Activated CD8-positive, alpha-beta memory T cell treated with anti-CD3 and anti-CD28 coated beads for 24 hours (primary cell): ENCODE measurements at regions not wholly inside any gene's neighbourhood (a gene's known extent, or its start where the extent isn't known, plus 50 kb on each side); places are given as distances from the start of the nearest gene placed in this dataset.
"Not testable (repeated sequence)": the region's sequence is repeated elsewhere in the genome, so short reads cannot be mapped to it uniquely, and the experiment has no call there.

Experiments
- DNase-seq: peaks from one replicate; pipeline ENCODE4 v3.0.0-alpha.2; 2020

DNA sequence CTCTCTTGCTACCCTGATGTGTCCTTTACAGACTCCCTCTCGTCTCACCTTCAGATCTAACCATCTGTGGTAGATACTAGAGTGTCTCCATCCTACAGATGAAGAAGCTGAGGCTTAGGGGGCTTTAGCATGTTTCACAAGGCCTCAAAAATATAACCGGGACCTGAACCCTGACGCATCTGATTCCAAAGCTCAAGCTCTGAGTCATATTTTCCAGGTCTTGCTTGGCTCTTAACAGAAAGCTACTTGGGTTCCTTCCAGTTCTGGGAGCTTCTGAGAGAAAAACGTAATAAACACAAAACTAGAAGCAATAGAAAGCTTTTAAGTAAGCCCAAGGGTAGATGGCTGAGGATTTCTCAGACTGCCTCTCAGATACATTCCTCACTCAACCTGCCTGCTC, 224.3 kb upstream of the EEF2KMT start:
- no peak for DNase-seq

DNA sequence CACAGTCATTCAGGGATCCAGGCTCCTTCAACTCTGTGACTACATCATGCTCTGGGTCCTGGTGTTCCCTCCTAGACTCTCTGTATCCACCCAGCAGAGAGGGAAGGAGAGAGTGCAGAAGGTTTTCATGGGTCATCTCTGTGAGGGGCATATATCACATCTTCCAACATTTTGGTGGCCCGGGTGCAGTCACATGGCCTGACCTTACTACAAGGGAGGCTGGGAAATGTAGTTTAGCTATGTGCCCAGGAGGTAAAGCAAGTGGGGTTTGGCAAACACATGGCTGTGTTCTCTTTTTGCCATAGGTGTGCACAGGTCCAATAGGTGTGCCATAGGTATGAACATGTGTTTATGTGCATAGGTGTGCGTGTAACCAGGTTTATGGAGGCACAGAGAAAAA, 222.2 kb upstream of the EEF2KMT start:
- no peak for DNase-seq

DNA sequence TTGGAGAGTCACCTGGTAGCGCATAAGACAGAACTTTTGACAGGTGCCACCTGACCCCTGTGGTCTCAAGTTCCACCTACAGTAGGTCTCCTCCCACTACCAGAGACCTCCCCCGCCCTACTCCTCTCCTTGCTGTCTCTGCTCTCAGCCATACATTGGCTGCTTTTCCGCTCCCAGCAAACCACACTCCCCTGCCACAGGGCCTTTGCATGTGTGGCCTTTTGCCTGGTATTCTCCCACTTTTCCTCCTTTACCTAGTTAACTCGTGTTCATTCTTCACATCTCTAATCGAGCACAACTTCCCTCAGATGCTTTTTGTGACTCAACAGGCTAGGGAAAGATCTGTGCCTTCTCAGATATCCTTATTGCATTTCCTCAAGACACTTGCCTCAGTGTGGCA, 218.3 kb upstream of the EEF2KMT start:
- no peak for DNase-seq

DNA sequence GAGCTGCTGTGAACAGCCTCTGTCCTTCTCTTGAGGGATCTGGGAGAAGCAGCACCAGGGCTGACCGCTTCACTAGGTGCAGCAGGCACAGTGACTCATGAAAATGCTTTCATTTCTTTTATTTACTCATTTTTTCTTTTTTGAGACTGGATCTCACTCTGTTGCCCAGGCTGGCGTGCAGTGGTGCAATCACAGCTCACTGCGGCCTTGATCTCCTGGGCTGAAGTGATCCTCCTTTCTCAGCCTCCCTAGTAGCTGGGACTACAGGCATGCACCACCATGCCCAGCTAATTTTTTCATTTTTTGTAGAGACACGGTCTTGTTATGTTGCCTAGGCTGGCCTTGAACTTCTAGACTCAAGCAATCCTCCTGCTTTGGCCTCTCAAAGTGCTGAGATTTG, 216.8 kb upstream of the EEF2KMT start:
- no peak for DNase-seq

DNA sequence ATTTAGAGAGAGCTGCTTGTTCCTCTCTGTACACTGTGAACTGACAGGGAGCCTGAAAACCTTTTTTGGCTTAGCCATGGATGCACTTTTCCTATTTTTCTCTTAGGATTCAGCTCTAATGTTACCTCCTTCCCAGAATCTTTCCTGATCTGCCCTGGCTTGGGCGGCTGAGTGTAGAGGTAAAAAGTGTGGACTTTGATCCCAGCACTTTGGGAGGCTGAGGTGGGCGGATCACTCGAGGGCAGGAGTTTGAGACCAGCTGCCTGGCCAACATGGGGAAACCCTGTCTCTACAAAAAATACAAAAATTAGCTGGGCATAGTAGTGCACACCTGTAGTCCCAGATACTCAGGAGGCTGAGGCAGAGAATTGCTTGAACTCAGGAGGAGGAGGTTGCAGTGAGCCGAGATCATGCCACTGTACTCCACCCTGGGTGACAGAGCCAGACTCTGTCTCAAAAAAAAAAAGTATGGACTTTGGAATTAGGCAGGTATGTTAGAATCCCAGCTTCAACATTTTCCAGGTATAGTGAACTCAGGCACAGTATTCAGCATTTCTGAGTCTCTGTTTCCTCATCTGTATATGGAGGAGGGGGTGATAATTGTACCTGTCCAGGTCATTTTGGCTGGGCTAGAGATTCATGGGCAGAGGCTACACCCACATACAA, 212.5 kb upstream of the EEF2KMT start:
- DNase-seq: no peak

DNA sequence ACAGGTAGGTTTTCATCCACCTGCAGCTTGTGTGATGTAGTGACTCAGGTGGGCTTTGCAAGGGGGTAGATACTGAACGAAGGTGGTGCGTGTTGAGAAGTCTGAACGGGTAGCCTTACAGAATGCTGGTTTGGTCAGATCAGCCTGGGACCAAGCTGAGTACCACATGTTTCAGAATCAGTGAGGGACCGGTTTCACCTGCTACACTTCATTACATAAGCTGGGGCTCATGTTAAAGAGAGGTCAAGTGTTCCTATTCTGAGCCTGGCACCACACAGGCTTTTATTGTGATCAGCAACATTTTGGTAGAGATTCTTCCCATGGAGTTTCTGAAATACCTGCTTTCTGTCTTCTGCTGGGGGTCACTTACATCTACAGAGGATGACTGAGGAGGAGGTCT, 207.4 kb upstream of the EEF2KMT start:
- DNase-seq: no peak

DNA sequence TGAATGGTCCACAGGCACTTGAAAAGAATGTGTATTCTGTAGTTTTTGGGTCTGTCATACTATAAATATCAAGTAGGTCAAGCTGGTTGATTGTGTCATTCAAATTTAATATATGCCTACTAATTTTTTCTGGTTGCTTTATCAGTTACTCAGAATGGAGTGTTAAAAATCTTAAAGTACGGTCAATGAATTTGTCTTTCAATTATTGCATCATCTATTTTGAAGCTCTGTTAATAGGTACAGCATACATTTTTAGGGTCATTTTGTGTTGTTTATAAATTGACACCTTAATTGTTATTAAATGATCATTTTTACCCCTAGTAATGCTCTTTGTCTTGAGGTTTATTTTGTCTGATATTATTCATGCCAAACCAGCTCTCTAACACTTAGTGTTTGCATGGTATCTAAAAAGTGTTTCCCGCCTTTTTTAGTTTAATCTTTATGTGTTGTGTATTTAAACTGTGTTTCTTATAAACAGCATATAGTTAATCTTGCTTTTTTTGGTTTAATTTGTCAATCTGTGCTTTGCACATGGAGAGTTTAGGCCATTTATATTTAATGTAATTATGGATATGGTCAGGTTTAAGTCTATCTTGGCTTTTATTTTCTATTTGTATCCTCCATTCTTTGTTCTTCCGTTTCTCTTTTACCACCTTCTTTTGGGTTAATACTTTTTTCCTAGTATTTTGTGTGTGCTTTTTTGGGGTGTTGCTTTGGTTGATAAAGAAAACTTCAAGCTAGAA, 204.9 kb upstream of the EEF2KMT start:
- no peak for DNase-seq

DNA sequence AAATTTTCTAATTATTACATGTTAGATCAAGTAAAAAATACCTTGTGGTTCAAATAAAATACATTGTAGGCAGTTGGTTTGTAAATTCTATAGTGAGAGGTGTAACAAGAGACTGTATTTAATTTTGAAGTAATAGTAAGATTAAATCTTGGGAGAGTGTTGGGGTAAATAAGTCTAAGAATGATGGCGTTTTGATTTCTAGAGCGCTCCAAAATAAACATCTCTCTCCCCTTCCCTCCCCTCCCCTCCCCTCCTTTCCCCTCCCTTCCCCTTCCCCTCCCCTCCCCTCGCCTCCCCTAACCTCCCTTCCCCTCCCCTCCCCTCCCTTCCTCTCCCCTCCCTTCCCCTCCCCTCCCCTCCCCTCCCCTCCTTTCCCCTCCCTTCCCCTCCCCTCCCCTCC, 200.6 kb upstream of the EEF2KMT start:
- no peak for DNase-seq

DNA sequence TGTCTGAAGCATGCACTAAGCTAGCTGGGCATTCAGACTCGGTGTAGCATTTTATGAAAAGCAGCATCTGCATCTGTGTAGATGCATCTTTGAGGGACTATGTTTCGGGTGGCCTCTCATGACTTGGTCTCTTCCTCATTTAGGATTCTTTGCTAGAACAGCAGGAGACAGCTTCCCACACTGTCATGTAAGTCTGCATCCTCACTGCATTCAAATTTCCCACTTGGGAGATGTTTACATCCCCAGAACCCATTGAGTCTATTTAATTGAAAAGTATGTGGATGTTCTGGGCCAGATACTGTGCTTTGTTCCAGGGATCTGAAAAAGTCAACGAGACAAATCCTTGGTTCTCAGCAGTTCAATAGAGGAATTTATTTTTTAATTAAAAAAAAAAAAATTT, 198.6 kb upstream of the EEF2KMT start:
- DNase-seq: no peak

DNA sequence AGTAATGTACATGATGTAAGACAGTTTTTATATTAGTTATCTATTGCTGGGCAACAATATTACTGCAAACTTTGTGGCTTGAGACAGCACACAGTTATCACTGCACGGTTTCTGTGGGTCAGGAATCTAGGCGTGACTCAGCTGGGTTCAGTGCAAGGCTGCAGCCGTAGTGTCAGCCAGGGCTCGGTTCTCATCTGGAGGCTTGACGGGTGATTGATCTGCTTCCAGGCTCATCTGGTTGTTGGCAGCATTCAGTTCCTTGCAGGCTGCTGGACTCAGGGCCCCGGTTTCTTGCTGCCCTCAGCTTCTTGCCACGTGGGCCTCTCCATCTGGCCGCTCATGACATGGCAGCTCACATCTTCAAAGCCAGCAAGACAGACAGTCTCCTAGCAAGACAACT, 197.7 kb upstream of the EEF2KMT start:
- not testable (repeated sequence) for DNase-seq

DNA sequence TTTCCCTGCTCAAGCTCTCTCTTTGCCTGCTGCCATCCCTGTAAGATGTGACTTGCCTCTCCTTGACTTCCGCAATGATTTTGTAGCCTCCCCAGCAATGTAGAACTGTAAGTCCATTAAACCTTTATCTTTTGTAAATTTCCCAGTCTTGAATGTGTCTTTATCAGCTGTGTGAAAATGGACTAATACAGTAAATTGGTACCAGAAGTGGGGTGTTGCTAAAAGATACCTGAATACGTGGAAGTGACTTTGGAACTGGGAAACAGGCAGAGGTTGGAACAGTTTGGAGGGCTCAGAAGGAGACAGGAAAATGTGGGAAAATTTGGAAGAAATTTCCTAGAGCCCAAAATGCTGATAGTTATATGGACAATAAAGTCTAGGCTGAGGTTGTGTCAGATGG, 184.6 kb upstream of the EEF2KMT start:
- DNase-seq: not testable (repeated sequence)

DNA sequence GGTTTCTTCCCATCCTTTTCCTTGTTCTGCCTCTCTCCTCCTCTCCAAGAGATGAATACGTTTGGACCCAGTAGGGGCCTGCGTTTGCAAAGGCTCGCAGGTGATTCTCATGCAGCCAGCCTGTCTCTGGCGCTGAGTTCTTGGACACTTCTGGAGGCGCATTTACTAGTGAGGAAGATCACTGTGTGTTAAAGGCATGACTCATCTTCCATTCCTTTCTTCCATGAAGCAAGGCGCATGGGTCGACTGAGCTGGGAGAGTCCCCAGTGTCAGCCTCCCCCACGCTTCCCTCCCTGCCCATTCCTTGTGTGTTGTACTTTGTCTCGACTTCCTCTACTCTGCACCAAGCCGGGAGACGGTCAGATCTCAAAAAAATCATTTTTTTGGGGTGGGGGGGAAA, 159.9 kb upstream of the EEF2KMT start:
- DNase-seq: no peak

DNA sequence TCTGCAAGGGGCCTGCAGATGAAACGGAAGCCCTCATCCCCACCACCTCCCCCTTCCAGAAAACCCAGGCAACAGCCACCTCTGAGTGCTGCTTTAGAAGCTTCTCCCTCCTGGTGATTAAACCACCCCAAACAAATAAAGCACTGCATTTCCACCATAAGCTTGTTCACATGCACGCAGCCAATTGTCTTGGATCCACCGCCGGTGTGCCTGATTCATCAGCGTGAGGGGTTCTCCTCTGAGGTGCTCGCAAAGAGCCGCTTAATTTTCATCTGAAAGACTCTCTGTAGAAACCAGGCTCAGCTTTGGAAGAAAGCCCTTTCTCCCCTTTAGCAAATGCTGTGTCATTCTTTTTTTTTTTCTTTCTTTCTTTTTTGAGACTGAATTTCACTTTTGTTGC, 155.2 kb upstream of the EEF2KMT start:
- no peak for DNase-seq

DNA sequence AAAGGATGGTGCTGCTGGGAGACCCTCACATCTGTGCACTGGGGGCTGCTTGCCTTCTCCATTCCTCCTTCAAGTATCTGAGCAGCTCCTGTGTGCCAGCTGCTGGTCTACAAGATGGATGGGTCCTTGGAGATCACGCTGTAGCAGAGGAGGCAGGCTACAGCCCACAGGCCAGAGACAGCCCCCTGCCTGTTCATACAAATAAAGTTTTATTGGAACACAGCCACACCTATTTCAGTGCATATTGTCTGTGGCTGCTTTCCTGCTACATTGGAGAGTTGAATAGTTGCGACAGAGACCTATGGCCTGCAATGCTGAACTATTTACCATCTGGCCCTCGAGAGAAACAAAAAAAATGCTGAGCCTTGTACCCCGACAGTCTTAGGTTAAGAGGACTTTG, 149.8 kb upstream of the EEF2KMT start:
- DNase-seq: not testable (repeated sequence)

DNA sequence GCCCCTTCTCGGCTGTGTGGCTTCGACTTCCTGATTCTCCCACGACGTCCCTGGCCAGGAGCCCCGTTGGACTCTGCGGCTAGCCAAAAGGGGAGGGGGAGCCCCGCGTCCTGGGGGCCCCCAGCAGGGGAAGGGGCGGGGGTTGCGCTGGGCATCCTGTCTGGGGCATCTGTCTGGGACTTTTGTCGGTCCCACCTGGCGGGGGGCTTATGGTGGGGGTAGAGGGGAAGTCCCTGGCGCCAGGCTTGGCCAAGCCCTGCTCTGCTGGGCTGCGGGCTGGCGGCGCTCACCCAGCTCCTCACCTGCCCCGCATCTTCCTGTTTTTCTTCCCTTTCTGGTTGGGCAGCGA, 142.7 kb upstream of the EEF2KMT start:
- not testable (repeated sequence) for DNase-seq

DNA sequence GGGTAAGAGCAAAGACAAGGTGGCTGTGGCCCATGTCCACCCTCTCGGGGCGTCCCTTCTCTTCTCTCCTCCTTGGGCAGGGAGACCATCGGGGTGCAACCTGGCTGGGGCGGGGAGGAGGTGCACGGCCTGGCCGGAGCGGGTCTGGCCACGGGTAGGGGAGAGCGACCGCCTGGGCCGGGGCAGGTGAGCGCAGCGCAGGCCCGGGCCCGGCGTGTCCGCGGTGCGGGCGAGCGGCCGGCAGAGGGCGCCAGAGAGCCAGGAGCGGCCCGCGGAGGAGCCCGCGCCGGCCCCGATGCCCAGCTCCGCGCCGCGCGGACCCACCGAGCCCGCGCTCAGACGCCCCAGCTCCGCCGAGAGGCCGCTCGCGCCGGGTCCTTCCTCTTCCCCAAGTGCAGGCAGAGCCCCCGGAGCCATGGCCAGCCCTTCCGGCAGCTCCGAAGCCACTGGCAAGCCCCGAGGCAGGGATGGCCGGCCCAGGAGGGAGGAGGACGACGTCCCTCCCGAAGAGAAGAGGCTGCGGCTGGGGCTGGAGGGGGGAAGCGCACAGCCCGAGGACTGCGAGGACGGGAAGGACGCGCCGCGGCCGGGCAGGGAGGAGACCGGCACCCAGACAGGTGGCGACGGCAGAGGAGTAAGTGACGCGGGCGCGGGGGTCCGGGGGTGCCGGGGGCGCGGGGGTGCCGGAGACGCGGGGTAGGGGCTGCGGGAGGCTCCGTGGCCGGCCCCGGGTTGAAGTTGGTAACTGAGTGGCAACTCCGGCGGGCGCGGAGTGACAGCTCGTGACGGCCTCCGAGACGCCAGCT, 142.1 kb upstream of the EEF2KMT start:
- peak; percentile 84 for DNase-seq

DNA sequence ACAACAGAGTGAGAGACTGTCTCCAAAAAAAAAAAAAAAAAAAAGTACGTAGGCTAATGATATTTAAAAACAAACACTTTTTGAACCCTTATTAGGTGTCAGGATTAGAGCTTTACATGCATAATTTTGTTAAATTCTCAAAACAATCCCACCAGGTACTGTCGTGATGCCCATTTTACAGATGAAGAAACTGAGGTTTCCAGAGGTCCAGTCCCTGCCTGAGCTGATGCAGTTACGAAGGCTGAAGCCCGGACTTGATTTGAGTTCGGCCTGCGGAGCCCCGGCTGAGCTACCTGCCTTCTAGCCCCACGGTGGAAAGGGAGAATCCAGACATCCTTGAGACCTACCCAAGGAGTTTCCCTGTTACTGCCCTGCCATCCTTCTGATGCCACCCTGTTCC, 137.5 kb upstream of the EEF2KMT start:
- DNase-seq: no peak

DNA sequence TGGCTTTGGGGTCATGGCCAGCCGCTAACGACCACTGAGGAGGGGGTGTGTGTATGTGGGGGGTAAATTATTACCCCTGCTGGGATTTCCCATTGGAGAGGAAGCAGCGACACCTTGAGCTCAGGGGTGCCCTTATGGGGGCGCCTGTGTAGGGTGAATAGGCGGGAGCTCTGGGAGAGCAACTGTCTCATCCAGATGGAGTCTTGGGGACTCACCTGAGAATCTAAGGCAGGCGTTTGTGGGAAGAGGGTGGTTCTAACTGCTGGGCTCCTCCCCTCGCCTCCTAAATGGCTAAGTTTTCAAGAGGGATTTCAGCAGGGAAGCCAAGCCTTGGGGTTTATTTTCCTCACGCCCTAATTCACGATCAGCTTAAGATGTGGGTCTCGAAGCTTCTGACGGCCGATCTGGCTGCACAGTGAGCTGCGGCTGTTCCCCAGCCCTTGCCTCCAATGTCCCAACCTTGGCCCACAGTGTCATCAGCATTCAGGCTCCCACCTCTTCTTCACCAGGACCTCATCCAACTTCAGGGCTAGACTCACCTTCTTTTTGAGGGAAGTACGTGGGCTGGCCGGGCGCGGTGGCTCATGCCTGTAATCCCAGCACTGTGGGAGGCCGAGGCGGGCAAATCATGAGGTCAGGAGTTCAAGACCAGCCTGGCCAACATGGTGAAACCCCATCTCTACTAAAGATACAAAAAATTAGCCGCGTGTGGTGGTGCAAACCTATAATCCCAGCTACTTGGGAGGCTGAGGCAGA, 136.9 kb upstream of the EEF2KMT start:
- no peak for DNase-seq

DNA sequence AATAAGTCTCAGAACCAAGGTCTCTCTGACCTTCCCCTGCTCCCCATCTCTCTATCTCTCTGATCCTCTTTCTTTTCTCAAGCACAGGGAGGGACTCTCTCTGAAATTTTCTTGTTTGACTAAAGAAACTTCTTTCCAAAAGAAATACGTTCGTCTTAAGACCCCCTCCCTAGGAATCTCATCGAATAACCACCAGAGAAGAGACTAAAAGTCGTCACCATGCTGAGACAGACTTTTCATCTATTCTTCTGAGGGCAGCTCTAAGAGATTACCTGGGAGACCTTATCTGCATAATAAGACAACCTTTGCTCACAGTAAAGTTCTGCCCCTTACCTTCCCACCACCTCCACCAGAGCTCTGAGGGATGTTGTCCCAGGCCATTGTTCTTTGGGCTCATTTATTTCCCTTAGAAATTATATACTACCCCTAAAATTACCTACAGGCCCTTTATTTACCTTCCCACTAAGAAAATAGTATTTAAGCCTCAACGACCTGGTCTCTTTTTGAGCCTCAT, 133.7 kb upstream of the EEF2KMT start:
- DNase-seq: no peak

DNA sequence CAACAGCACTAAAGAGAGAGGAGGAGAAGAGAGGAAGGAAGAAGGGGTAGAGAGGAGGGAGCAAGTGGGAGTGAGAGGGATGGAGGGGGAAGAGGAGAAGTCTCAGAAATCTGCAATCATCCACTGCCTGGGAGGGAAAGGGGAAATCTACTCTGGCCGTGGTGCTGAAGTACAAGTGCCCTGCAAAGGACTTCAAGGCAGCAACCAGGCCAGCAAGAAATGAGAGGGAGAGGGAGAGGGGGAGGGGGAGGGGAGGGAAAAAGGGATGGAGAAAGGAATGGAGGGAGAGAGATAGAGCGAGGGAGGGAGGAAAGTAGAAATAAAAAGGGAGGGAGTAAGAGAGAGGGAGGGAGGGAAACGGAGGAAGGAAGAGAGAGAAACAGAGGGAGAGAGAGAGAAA, 130.8 kb upstream of the EEF2KMT start:
- DNase-seq: no peak

DNA sequence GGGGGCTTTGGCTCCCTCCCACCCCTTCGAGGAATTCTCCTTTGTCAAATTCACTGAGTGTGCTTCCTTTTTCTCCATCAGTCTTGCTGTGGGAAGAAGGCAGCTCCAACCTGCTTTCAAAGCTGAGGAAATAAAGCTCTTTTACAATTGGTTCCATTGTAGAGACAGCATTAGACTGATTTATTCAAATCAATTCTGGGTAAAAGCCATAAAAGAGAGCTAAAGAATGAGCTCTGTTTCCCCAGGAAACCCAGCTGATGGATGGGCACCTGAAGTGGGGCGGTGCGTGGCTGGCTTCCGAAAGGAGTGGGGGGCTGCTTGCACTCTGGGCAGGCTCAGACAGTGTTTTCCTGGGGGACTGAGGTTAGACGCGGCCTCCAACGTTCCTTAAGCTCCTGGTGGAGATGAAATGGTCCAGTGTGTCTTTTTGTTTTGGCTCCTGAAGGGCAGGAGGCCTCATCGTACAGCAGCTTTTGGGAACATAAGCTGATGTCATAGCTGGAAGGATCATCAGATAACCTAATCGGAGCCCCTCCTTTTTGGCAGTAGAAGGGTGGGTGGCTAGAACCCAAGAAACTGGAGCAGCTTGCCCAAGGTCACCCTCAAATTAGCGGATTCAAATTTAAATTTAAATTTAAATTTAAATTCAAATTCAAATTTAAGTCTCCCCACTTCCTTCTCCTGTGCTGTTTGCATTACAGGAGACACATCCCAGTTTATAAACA, 128.5 kb upstream of the EEF2KMT start:
- DNase-seq: no peak

DNA sequence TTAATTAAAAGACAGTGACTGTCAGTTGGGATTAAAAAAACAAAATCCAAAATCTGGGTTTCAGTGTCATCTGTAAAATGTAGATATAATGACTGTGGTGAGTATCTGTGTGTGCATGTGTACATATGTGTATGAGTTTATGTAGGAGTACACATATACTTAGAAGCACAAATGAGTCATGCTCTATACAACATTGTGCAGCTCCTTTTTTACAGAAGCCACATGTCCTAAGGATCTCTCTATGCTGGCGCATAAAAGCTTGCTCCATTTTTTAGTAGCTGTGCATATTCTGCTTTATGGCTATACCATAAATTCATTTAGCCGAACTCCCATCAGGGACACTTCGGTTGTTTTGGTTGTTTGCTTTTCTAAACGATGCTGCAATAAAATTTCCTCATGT, 125.2 kb upstream of the EEF2KMT start:
- no peak for DNase-seq
